HG03139 (cell line): ENCODE measurements at regions not wholly inside any gene's neighbourhood (a gene's known extent, or its start where the extent isn't known, plus 50 kb on each side); places are given as distances from the start of the nearest gene placed in this dataset.
"Not testable (repeated sequence)": the region's sequence is repeated elsewhere in the genome, so short reads cannot be mapped to it uniquely, and the experiment has no call there.

ENCODE experiments used
- ATAC-seq: cut with Tn5 transposase; IDR thresholded peaks from one replicate; pipeline ENCODE4 v1.9.1; 2021; ENCODE audit not compliant: unreplicated experiment

DNA sequence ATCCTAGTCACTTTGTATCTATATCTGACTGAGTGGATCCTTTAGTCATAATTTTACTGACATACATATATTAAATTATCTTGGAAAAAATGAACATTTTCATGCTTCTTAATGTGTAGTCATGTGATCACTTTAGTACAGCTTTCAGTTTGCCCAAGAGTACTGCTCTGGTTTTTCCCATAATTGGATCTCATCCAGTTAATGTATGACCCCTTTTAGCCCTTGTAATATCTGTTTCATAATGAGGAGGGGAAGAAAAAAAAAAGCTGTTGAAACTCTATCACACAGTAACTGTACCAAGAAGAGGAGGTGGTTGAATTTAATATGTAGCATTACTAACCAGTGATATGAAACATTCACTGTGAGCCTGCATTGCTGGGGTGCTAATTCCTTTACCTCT, 328.7 kb downstream of the PTPRC start:
- no peak for ATAC-seq

DNA sequence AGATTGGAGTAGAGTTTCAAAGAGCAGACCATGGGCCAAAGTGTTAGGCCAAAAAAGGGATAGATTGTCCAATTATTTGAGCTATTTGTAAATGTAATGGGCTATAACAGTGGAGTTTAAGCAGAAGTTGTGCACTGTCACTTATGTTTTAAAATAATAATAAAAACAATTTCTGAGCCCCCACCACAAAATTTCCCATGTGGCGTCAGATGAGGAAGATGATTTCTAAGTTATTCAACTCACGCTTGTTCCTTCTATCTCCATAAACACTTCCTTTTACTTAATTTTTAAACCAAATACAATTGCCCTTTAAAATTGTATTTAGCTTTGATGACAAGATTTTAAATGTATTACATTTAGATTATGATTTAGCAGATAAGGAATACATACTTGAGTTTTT, 330.0 kb downstream of the PTPRC start:
- no peak for ATAC-seq

DNA sequence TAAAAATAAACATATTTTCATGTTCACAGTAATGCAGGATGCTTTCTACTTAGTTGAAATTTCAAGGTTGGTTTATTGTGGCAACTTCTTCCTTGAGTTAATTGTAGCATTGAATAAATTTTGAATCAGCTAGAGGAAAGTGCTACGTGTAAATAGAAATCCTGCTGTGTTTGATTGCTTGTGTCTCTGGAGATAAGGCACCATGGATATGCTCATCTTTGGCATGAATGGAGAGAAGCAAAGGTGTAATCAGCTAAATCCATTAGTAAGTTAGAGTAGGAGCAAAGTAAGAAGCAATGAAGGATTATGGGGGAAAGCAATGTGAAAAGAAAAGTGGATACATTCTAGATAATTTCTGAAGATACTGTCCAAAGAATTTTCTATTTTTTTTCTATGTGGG, 331.1 kb downstream of the PTPRC start:
- no peak for ATAC-seq

DNA sequence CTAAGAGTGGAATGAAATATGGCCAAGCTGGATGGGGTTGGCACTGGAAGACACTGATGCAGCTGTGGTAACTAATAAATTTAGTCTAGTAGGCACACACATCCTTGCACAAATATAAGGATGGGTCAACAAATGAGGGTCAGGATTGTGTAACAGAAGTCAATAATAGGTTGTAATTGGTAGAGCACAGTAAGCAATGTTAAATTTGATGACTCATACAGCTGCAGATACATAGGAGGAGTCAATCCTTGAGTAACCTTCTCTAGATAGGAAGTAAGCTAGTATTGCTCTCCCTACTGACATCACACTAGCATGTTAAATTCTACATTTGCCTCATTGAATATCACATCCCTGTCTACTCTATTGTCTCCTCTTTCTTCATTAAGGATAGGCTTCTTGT, 332.1 kb downstream of the PTPRC start:
- no peak for ATAC-seq

DNA sequence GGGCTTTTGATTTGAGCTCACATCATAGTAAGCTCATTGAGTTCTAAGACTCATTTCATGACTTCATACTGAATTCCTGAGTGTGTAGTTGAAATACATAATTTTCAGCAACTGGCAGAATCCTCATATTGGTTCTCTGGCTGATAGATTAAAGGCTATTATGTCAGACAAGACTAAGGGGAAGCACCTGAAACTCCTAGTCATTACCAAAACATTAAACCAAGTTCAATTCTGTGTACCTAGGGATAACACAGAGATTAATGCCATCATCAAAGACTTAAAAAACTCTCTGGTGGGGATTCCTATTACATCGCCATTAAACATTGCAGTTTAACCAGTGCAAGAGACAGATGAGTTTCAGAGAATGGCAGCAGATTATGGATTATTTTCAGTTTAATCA, 339.1 kb downstream of the PTPRC start:
- no peak for ATAC-seq

DNA sequence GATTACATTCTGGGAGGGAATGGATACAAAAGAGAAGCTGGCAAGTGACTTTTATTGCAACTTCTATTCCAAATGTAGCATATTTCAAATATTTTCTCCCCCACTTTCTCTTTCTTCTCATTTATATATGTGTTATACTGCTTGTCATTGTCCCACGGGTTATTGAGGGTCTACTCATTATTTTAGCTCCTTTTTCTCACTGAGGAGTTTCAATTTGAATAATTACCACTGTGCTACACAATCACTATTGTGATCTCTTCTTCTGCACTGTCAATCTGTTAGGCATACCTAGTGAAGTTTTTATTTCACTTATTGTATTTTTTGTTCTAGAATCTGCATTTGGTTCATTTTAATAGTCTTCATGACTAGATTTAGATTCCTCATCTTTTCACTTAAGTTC, 339.7 kb downstream of the PTPRC start:
- no peak for ATAC-seq

DNA sequence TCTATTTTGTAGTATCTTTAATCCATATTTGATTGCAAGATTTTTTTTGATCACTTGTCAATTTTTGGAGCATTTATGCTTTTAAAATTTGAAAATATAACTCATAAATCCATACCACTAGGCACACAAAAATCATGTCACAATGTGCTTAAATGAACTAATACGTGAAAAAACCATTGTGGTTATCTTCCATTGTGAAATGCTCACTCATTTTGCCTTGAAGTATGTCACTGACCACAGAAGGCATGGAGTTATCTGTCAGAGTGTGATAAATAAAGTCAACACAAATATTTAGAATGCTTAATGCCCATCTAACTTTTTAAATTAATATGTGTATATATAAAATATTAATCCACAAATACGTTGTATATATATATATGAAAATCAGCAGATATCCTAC, 347.2 kb downstream of the PTPRC start:
- no peak for ATAC-seq

DNA sequence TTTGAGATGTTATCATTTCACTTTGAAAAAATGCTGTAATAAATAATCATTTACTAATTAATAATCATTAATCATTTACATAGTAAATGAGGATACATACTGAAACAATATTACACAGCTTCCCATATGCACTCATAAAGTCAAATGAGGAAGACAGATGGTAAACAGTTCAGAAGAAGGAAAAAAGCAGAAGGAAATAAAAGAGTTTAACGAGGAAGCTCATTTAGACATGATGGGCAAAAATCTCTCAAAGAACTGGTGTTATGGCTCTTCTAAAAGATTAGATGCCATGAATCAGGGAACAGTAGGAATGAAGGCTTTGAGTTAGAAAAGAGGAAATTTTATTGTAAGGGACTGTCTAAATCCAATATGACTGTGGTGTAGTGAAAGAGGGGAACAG, 347.6 kb downstream of the PTPRC start:
- no peak for ATAC-seq

DNA sequence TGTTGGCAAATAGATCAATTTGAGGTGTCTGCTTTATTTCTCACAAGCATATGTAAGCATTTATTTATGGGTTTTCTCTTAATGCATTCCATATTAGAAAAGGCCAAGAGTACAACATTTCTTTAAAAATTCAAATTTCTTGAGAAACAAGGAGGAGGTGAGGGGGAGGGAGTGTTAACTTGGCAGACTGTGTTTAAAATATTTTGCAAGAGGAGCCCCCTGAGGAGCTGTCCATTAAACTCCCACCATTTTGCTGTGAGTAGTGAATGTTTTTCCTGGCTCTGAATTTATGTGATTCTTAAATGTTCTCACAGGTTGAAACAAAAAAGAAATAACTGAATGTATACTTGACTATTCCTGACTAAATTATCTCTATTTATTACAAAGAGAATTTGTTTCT, 363.8 kb downstream of the PTPRC start:
- ATAC-seq: no peak

DNA sequence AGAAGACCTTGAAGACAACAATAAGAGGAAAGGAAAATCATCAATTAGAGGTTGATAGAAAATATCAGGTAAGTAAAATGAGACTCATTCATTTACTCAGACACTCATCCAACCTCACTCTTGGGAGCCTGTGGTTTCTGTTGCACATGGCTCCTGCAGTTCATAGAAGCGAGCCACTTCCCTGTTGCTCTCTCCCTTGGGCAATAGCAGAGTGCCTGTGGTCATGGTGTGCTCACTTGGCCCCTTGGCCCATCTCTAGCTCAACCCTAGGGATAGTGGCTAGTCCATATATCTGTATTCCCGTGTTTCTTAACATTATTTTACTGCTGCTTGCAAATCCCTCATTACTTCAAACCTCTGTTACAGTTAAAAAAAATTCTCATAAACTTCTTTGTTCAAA, 368.6 kb downstream of the PTPRC start:
- ATAC-seq: no peak

DNA sequence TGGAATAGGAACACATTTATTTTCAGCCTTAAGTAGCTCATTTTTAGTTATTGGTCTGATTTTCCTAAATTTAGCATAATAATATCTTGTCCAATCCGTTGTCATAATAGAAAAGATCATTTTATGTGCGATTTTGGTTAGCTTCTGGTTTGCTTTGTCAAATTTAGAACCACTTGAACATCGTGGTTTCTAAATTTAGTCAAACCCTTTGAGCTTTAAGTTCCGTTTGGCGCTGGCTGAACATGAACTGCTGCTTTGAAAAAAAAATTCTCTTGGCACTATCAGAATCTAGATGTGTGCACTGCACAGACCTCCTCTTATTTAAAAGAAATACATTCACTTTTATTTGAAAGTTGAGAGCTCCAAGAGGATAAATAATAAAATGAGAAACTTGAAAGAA, 370.6 kb downstream of the PTPRC start:
- ATAC-seq: no peak

DNA sequence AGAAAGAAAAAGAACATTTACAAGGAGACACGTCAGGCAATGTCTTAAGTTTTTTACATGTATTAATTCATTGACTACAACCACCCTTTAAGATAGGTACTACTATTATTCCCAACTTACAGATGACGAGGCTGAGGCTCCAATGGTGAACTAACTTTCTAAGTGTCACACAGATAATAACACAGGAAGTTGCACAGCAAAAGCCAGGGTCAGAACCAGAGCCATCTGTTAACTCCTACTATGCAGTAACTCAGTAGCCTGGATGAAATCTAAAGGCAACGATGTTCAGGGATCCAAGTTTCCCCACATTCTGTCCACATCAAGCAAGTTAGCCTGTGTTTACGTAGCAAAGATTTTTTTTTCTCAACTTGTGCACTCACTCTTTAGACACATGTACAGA, 371.7 kb downstream of the PTPRC start:
- ATAC-seq: no peak

DNA sequence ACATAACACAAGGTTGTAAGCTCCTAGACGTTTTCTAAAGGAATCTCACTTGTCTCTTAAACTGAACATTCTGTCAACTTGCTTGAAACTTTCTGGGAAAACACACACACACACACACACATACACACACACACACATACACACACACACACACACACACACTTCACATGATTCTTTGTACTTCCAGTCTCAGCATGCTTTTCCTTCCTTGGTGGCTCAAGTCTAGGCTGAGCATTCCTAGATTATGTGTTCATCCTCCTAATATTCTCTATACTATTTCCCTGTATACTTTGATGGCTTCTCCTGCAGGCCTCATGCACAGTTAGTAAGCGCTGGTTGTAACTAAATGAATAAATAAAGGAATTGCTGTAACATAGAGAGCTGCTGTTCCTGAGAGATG, 372.1 kb downstream of the PTPRC start:
- ATAC-seq: no peak

DNA sequence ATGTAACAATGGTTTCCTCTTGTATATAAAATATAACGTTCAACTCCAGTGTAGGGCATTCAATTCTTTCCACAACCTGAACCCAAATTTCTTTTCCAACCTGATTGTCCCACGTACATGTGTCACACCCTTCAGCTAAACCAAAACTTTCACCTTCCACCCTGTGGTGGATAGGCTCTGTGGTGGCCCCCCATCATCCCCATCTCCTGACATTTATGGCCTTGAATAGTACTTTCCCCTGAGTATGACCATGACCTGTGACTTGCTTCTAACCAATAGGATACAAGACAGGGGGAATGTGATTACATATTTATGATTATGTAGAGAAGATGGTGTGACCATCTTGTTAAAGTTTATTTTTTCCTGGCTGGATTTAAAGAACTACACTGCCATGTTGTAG, 377.0 kb downstream of the PTPRC start:
- no peak for ATAC-seq

DNA sequence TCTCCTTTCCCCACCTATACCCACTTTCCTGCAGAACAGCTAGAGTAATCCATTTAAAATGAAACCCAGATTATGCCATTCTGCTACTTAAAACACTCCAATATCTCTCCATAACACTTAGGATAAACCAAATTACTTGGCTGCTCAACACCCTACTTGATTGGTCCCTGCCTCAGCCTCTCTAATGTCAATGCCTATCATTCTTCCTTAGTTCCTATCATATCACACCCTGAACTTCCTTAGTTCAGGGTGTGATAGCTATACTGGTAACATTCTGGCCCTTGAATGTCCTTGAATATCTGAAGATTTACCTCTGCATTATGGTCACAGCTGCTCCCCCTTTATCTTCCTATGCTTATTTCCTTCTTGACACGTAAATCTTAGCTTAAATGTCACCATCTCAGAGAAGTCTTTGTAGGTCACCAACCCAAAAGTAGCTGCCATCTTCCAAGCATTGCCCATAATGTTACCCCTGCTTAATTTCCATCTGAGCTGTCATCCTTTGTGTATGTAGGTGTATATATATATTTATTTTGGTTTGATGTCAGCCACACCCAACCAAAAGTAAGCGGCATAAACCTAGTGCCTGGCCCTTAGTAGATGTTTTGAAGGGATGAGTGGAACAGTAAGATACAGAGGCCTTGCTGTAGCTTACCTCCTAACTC, 379.8 kb downstream of the PTPRC start:
- no peak for ATAC-seq

DNA sequence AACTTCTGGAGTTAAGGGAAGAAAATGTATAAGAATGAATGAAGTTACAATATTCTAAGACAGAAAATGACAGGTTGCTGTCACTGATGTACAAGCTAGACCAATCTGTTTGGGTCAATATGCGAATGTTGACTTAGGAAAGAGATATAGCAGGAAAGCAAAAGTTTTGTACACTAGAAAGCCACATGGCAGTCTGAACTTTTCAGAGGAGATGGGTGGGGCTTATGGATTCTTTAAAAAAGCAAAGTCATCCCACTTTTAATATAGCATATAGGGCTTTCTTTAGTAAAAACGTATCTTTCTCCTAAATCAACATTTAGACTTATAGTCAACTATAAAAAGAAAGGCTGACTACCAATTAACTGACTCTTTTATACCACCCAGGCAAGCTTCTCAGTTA, 381.2 kb downstream of the PTPRC start:
- no peak for ATAC-seq

DNA sequence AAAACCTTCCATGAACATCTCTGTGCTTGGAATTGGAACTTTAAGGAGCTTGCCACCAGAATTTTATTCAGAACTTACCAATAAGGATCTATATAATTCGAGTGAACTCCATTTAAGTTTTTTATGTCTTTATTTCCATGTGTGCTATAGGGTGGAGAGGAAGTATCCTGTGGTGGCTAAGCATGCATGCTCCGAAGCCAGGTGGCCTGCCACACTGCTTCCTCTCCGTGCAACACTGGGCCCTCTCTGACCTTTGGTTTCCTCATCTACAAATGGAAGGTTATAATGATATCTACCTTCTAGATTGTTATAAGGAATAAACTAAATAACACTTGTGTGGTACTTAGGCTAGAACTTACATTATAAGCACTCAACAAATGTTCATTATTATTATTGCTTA, 382.1 kb downstream of the PTPRC start:
- no peak for ATAC-seq

DNA sequence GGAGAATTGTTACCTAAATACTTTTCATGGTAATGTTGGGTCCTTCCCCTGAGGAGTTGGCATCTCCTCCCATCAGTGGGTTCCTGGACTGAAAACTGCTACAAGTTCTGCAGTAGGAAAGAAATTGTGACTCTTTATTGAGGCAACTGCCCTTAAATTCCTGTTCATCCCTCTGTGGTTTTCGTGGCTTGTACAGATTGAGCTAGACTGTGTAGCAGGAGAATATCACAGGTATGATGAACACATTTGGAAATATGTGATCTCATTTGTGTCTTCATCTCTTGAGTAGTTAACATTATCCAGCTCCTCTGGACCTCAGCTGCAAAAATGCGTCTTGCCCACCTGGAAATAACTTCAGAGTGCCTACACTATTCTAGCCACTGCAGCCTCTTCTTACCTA, 390.6 kb downstream of the PTPRC start:
- ATAC-seq: no peak

DNA sequence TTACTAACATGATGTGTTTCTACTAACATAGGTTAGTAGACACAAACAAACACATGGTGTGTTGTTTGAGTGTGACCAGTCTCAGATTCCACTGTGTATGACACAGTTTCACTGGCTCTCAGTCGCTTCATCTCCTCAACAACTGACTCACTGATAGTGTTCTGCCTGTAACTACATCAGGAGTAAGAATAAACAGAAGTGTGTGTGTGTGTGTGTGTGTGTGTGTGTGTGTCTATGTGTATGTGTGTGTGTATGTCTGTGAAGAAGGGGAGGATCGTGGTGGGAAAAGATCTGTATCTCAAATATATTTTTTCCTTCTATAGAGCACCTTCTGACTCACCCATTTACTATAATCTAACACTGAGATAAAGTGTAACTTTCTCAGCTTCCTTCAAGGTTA, 391.0 kb downstream of the PTPRC start:
- ATAC-seq: no peak

DNA sequence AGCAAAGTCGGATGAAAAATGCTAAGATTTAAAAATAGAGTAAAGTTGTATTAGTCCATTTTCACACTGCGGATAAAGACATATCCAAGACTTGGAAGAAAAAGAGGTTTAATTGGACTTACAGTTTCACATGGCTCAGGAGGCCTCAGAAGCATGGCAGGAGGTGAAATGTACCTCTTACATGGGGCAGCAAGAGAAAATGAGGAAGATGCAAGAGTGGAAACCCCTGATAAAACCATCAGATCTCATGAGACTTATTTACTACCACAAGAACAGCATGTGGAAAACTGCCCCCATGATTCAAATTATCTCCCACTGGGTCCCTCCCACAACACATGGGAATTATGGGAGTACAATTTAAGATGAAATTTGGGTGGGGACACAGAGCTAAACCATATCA, 391.7 kb downstream of the PTPRC start:
- not testable (repeated sequence) for ATAC-seq

DNA sequence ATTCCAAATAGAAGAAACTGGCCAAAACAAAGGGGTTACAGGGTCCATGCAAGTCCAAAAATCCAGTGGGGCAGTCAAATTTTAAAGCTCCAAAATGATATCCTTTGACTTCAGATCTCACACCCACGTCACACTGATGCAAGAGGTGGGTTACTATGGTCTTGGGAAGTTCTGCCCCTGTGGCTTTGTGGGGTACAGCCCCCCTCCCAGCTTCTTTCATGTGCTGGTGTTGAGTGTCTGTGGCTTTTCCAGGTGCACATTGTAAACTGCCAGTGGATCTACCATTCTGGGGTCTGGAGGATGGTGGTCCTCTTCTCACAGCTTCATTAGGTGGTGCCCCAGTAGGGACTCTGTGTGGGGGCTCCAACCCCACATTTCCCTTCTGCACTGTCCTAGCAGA, 392.3 kb downstream of the PTPRC start:
- not testable (repeated sequence) for ATAC-seq

DNA sequence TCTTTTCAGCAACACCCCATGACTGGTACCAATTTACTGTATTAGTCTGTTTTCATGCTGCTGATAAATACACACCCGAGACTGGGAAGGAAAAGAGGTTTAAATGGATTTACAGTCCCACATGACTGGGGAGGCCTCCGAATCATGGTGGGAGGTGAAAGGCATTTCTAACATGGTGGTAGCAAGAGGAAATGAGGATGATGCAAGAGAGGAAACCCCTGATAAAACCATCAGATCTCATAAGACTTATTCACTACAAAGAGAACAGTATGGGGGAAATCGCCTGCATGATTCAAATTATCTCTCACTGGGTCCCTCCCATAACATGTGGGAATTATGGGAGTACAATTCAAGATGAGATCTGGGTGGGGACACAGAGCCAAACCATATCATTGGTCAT, 393.6 kb downstream of the PTPRC start:
- not testable (repeated sequence) for ATAC-seq

DNA sequence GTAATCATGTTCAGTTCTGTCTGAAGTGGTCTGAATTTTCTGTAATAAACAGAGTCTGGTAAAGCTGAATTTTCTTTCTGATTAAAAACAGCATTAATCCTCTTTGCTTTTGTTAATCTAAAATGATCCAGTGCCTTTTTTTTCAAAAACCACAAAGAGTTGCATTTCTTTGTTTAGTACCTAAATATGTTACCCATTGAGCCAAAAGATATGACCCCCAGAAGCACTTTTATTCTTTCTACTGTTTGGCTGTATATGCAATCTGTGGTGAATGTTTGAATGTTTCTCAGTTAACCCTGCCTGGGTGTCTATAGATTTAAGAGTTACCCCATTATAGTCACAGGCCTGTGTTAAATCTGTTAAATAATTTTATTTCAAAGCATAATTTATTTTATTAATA, 394.8 kb downstream of the PTPRC start:
- no peak for ATAC-seq

DNA sequence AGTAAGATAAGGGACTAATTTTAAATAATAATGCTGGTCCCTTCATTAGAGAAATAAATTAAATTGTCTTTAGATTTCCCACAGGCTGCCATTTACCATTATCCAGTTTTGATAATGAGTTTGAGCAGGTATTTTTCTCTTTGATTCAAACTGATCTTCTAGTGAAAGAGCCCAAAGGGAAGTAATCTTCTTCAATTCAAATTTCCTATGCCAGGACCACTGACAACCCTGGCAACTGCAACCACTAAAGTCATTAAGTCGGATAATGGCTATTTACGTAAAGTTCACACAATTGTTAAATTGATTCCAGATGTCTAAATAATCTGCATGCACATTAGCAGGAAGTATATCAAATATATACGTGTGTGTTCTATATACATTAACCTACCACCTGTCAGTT, 399.3 kb downstream of the PTPRC start:
- no peak for ATAC-seq
